GM21723 (cell line): ENCODE measurements at regions not wholly inside any gene's neighbourhood (a gene's known extent, or its start where the extent isn't known, plus 50 kb on each side); places are given as distances from the start of the nearest gene placed in this dataset.
"Not testable (repeated sequence)": the region's sequence is repeated elsewhere in the genome, so short reads cannot be mapped to it uniquely, and the experiment has no call there.

Source experiments
- ATAC-seq: cut with Tn5 transposase; IDR thresholded peaks from one replicate; pipeline ENCODE4 v1.9.1; 2021; ENCODE audit warnings: mild to moderate bottlenecking, moderate library complexity; ENCODE audit not compliant: unreplicated experiment

DNA sequence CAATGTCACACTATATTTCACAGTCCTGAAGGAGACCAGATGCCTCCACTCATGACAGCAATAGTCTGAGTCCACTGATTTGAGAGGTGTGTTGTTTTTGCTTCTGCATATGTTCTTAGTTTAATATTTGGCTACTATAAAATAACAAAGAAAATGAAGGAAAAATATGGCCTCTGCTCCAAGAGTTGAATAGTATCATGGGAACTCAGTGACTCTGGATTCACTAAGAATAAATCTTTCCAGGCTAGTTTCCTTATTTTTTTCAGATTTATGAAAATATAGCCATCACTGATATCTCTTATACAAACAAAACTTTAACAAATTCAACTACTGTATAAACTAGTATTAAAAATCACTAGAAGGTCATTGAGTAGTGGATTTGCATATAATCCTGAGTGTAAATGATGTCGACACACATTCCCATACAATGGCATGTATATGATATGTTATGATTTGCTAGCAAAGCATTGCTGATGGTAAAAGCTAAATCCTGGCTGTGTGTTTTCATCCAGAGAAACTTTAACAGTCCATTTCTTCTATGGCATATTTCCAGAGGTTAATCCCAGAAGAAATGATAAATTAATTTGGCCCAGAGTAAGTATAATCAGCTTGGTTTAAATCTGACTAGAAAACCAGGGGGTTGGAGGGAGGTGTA, 66.0 kb upstream of the VIPR2 start:
- no peak for ATAC-seq

DNA sequence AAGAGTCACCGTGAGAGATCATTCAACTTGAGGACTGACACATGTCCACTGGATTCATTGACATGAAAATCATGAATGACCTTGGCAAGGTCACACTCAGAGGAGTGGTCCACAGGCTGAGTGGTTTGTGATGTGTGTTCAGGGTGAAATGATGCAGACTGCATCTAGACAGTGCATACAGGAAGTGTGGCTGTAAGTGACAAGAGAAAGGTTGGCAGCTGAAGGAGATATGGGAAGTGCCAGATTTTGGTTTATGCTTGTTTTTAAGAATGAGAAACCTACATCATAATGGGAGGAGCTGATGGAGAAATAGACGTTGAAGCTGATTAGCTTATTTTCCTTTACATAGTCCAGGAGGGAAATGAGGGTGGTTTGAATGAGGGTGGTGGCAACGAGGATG, 64.8 kb upstream of the VIPR2 start:
- ATAC-seq = no peak

DNA sequence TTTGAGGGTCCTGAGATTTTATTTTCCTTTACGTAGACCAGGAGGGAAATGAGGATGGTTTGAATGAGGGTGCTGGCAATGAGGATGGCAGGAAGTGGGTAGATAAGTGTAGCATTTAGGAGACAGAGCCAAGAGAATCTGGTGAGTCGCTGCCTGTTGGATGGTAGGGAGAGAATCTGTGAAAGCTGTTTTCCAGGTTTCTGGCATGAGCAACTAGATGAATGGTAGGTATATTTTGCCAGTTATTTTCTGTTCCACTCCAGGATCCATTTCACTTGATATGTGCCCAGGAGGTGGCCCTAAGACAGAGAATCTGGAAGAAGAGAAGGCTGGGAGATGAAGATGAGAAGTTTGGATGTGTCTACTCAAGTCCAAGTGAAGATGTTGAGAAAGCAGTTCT, 63.3 kb upstream of the VIPR2 start:
- ATAC-seq = no peak

DNA sequence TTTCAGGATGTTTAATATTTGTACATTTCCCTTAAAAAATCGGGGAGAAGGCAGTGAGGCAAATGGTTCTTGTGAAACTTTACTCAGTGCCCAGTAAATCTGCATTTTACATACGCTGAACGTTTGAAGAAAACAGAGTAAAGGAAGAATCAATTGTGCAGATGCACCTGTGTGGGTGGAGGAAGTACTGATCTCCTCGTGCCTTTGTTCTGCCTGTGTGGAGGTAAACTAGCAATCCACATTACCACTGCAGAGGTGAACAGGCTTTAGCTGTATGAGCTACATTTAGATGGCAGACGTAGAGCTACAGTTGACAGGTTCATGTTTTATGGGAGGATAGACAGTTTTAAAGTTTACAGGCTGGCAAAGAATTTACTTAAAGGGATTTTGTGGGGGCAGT, 62.7 kb upstream of the VIPR2 start:
- no peak for ATAC-seq

DNA sequence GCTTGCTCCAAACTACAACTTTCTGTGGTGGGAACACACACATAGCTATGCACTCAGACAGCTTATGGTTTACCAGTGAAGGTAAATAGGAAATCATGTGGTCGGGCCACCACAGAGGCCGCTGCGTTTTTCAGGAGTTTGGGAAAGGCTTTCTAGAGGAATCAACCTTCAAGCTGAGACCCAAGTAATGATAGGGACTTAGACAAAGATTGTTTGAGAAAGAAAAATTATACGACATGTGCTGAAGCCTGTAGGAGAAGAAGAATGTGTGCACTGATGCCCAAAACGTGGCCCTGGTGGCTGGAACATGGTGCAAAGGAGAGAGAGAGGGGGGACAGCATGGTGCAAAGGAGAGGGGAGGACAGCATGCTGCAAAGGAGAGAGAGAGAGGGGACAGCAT, 61.2 kb upstream of the VIPR2 start:
- no peak for ATAC-seq

DNA sequence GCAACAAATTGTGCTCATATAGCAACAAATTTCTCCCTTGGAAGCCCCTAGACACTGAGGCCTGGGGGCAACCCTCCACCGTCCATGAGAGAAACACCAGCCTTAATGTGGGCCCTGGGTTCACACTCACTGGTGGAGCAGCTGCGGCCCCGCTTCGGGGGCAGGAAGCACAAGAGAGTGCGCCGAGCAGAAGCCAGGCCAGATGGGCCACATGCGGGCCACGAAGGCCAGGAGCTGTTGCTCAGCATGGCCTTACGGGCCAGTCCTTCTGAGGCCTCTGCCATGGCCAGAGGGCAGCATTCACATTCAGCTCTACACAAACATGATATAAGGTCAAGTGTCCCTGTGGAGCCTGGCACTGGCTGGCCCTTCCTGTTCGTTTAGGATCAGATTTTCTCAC, 60.0 kb upstream of the VIPR2 start:
- ATAC-seq = no peak

DNA sequence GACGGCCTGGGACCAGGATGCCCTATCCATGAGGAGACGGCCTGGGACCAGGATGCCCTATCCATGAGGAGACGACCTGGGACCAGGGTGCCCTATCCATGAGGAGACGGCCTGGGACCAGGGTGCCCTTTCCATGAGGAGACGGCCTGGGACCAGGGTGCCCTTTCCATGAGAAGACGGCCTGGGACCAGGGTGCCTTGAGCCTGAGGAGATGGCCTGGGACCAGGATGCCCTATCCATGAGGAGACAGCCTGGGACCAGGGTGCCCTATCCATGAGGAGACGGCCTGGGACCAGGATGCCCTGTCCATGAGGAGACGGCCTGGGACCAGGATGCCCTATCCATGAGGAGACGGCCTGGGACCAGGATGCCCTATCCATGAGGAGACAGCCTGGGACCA, 58.6 kb upstream of the VIPR2 start:
- not testable (repeated sequence) for ATAC-seq

DNA sequence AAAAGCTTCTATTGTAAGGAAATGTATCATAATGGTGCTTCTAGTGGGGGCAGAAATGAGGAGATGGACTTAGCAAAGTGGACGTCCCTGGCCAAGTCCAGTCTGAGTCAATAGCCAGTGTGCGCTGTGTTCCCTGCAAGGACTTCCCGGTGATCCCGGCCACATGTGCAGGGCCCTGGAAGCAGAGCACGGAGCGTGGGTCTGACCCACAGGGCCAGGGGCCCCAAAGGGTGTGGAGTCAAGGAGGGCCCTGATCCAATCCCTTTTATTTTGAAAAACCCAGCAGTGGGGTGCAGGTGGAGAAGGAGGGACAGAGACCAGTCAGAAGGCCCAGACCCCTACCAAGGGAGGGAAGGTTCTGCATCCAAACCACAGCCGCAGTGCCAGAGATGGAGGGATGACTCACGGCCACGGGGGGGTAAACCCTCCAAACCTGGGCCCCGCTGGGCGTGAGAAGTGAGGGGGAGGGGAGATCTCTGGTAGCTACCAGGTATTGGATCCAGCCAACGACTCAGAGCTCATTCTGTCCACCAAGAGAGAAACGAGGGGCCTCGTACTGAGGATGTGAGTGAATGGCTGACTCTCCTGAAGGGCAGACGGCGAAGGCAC, 57.2 kb upstream of the VIPR2 start:
- no peak for ATAC-seq

DNA sequence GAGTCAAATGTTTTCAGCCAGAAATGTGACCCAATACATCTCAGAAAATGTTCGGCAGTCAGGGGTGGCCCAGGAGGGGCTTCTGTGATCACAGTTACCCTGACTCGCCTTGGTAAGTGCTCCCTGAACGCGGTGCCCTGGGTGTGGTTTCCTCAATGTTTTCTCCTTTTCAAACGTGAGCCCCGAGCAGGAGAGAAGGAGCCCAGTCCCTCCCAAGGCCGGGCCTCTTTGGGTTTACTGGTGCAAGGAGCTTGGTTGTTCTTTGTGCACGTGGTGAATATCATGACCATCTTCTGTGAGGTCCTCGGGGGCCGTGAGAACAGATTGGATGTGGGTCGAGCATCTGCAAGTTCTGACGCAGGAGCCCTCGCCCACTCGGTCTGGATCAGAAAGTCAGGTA, 55.8 kb upstream of the VIPR2 start:
- ATAC-seq = no peak

DNA sequence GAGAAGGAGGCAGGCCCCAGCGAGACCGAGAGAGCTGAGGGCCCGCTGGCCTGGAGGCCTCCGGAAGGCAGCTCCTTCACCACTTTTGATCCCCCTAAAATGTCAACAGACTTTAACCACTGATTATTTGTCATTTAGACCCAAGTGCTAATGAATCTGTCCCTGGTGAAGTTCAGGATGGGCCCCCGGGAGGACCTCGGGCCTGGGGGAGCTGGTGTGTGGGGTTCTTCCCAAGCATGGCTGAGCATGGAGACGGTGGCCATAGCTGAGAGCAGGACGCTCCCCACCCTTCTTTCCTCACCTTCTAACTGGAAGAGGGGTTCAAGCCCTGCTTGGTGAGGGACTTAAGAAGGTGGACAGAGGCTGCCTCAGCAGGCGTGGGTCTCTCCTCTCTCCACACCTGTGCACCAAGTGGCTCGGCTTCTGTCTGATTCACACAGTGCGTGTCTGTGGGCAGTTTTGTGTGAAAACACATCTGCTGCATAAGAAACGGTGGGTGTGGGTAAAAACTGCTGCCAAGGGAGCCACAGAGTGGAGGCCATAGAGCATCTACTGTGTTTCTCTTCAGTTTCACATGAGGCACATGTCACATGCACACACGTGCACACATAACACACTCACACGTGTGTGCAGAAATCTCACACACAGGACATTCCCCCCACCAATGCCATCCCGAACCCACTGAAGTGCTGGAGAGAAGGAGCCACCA, 53.5 kb upstream of the VIPR2 start:
- ATAC-seq = no peak

DNA sequence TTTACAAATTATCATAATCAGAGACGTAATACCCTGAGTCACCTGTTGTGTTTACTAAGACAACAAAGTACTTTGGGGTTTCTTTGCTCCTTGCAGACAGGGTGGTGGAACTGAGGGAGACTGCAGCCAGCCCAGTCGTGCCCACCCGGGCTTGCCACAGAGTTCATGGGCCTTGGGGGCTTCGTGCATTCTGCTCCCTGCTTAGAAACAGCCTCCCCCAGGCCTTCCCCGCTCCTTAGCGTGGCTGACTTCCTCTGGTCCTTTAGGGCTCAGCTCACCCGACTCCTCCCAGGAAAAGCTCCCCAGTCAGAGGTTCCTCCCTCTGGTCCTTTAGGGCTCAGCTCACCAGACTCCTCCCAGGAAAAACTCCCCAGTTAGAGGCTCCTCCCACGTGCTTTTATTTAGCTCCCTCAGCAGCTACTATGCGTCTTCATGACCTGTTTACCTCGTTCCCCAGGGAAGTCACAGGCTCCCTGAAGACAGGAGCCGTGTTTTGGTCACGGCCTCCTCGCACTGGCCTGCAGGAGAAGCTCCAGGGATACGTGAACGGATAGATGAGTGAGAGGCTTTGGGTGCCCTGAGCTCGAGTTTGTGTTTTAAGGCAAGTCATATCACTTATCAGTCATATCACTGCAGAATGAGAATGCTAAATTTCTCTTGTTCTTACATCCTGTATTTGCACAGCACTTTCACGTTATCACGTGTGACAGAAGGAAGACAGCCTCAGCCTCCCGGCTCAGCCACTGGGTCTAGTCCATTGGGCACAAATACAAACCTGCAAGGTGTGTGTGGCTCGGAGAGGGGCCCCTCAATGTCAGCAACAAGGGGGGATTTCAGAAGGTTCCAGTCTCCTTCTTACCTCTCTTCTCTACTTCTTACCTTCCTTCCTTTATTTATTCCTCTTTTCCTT, 52.7 kb upstream of the VIPR2 start:
- peak; percentile 61 for ATAC-seq

DNA sequence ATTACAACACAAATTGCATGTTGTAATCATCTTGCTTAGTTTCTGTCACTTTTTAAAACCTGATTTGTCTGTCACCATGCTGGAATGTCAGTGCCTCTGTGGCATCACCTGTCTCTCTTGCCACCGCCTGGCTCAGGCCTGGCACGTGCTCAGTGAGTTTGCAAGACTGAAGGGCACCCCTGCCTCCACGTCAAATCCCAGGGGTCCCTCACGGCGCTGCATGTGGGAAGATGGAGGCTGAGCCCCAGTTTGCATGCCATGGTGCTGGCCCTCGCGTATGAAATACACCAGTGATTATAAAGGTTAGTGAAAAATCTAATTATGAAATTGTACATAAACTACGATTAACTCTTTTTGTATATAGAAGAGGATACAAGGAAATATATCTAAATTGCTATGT, 51.9 kb upstream of the VIPR2 start:
- ATAC-seq = no peak

DNA sequence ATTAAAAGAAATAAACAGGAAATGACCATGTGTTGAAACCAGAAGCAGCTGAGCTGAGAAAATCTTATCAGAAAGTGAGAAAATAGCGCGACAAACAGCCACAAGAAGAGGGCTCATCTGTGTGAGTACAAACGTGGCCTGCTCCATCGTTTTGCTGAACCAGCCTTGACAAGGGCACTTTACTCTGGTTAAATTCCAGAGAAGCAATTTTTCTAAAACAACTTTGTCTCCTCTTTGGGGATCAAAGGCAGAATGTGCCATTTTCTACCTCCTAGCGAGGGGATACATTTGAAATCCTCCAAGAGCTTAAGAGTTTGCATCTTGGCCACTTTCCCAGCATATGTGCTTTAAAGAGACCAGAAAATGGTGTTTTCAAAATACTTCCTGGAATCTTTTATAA, 51.3 kb upstream of the VIPR2 start:
- ATAC-seq = no peak
